ENCODE measurements at regions not wholly inside any gene's neighbourhood (a gene's known extent, or its start where the extent isn't known, plus 50 kb on each side); places are given as distances from the start of the nearest gene placed in this dataset.

DNA sequence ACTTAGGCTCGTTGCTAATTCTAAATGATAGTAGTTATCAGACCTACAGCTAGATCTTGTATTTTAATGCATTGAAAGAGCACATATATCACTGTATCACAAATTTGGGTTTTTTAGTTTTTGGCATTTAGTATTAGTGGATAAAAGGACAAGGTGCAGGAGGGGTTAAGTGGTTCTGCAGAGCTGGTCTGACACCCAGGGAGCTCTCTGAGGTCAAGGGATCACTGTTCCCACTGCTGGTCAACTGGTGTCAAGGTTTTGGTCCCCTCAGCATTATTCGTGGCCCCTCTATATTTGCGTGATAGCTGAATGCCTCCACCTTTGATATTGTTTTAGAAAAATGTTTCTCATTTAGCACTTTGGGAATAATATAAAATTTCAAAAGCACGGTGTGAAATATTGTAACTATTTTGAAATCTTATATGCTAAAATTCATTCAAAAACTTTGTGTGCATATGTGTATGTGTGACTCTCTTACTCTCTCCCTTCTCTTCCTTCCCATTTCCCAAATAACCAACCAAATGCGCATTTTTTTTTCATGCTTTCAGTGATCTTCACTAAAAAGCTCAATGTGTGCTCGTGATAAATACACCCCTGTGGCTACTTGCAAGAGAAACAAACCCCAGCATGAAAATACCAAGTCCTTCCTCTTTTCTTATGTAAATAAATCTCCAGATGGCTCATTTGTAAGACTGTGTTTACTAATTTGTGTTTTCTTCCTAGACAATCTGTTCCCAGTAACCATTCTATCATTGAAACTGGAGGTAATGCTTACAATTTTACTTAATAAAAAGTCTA, 309.2 kb downstream of the FGFR2 start:
- ChIA-PET POLR2A (no interaction called here), CTCF (no interaction called here)
- no peaks in the 10 kb centered on the region for H3K4me1 ChIP-seq (ENCODE audit: control insufficient read depth in 2 of 2, insufficient read depth in 2 of 2, low read length in 2 of 2)
- H3K9me3 ChIP-seq (ENCODE audit: control extremely low read depth in 1 of 3, control insufficient read depth in 2 of 3, insufficient read depth in 1 of 3, low read length in 2 of 3) = peaks cover 0 to 4% (median 0%) of the 10 kb centered on the region in 3 donors
- no peak for ATAC-seq (ENCODE audit: low read depth)
- no peak overlapping the region for H3K4me3 ChIP-seq (ENCODE audit: control extremely low read depth in 1 of 5, extremely low read depth in 1 of 5, insufficient read depth in 1 of 5, low read depth in 2 of 5, low read length in 4 of 5)
- no peak overlapping the region for H3K9ac ChIP-seq (ENCODE audit: low read length)
- no peaks in the 10 kb centered on the region for H3K79me2 ChIP-seq (ENCODE audit: control insufficient read depth, insufficient read depth, low read length)
- H3K4me2 ChIP-seq (replicated peaks; ENCODE audit: low read depth, low read length, poor library complexity, severe bottlenecking) = no peak overlapping the region
- no peaks in the 10 kb centered on the region for H3K9me3 Mint-ChIP-seq (ENCODE audit: insufficient read depth)
- no peaks in the 10 kb centered on the region for H3K36me3 ChIP-seq (replicated peaks in 1 of 2; ENCODE audit: control extremely low read depth in 1 of 2, control insufficient read depth in 1 of 2, extremely low read depth in 1 of 2, insufficient read depth in 2 of 2, low read length in 1 of 2)
- no peak for TF ChIP-seq EZH2 (IDR thresholded peaks at IDR 0.05; ENCODE audit: borderline replicate concordance, insufficient read depth, low read depth, low read length, poor library complexity, severe bottlenecking)
- TF ChIP-seq, protein P1, sequence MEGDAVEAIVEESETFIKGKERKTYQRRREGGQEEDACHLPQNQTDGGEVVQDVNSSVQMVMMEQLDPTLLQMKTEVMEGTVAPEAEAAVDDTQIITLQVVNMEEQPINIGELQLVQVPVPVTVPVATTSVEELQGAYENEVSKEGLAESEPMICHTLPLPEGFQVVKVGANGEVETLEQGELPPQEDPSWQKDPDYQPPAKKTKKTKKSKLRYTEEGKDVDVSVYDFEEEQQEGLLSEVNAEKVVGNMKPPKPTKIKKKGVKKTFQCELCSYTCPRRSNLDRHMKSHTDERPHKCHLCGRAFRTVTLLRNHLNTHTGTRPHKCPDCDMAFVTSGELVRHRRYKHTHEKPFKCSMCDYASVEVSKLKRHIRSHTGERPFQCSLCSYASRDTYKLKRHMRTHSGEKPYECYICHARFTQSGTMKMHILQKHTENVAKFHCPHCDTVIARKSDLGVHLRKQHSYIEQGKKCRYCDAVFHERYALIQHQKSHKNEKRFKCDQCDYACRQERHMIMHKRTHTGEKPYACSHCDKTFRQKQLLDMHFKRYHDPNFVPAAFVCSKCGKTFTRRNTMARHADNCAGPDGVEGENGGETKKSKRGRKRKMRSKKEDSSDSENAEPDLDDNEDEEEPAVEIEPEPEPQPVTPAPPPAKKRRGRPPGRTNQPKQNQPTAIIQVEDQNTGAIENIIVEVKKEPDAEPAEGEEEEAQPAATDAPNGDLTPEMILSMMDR (IDR thresholded peaks at IDR 0.05) = no peak
- intact Hi-C loops (cut with micrococcal nuclease) = no loop called here
- H2AFZ ChIP-seq (ENCODE audit: insufficient read depth, low read depth, low read length, poor library complexity, severe bottlenecking) = no peak overlapping the region
- no peaks in the 10 kb centered on the region for H4K20me1 ChIP-seq (ENCODE audit: control insufficient read depth, insufficient read depth, low read length, poor library complexity, severe bottlenecking)
- no peak for DNase-seq
- H3K4me1 Mint-ChIP-seq = no peaks in the 10 kb centered on the region
- WGBS (ENCODE audit: insufficient coverage) = 20% methylated on average over 1 of the region's 6 CpGs
- H3K27me3 ChIP-seq (replicated peaks in 1 of 4; ENCODE audit: control extremely low read depth in 1 of 4, control insufficient read depth in 3 of 4, insufficient read depth in 4 of 4, low read length in 3 of 4) = no peaks in the 10 kb centered on the region
- H3K27ac Mint-ChIP-seq = no peak overlapping the region
- H3K27me3 Mint-ChIP-seq = peaks cover 7% of the 10 kb centered on the region
- H3K4me3 Mint-ChIP-seq = no peak overlapping the region
- no peak overlapping the region for H3K27ac ChIP-seq (ENCODE audit: low read length in 2 of 2)

DNA sequence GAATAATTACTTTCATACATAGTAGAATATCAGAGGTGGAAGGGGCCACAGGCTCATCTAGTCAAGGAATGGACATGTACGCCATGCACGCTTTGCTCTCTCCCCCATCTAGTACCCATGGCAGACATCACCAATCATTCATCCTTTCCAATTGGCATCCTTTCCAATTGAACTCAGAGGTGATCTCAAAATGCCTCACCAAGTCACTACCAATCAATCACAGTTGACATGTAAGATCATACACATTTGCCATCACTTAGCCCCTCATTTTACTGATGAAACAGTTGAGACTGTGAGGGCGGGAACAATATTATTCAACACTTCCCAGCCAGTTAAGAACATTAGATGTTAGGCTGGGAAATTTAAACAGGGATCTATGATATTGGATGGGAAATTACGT, 308.4 kb downstream of the FGFR2 start:
- Histone ChIP-seq H3K79me2 (ENCODE audit: control insufficient read depth, insufficient read depth, low read length) (no peaks in the 10 kb centered on the region), H3K4me2 (replicated peaks; ENCODE audit: low read depth, low read length, poor library complexity, severe bottlenecking) (no peak overlapping the region), H3K4me1 (ENCODE audit: control insufficient read depth in 2 of 2, insufficient read depth in 2 of 2, low read length in 2 of 2) (no peaks in the 10 kb centered on the region), H3K4me3 (ENCODE audit: control extremely low read depth in 1 of 5, extremely low read depth in 1 of 5, insufficient read depth in 1 of 5, low read depth in 2 of 5, low read length in 4 of 5) (no peak overlapping the region), H3K27ac (ENCODE audit: low read length in 2 of 2) (no peak overlapping the region), H3K9ac (ENCODE audit: low read length) (no peak overlapping the region), H3K36me3 (replicated peaks in 1 of 2; ENCODE audit: control extremely low read depth in 1 of 2, control insufficient read depth in 1 of 2, extremely low read depth in 1 of 2, insufficient read depth in 2 of 2, low read length in 1 of 2) (no peaks in the 10 kb centered on the region), H3K27me3 (replicated peaks in 1 of 4; ENCODE audit: control extremely low read depth in 1 of 4, control insufficient read depth in 3 of 4, insufficient read depth in 4 of 4, low read length in 3 of 4) (no peaks in the 10 kb centered on the region), H3K9me3 (ENCODE audit: control extremely low read depth in 1 of 3, control insufficient read depth in 2 of 3, insufficient read depth in 1 of 3, low read length in 2 of 3) (peaks cover 0 to 4% (median 0%) of the 10 kb centered on the region in 3 donors), H2AFZ (ENCODE audit: insufficient read depth, low read depth, low read length, poor library complexity, severe bottlenecking) (no peak overlapping the region), H4K20me1 (ENCODE audit: control insufficient read depth, insufficient read depth, low read length, poor library complexity, severe bottlenecking) (no peaks in the 10 kb centered on the region)
- DNase-seq (no peak), ATAC-seq (ENCODE audit: low read depth) (no peak)
- H3K9me3 Mint-ChIP-seq (ENCODE audit: insufficient read depth) = no peaks in the 10 kb centered on the region
- no peaks in the 10 kb centered on the region for H3K4me1 Mint-ChIP-seq
- no peak overlapping the region for H3K27ac Mint-ChIP-seq
- 88% methylated on average over 2 of the region's 4 CpGs for WGBS (ENCODE audit: insufficient coverage)
- H3K27me3 Mint-ChIP-seq = peaks cover 7% of the 10 kb centered on the region
- intact Hi-C loops (cut with micrococcal nuclease) = no loop called here
- ChIA-PET POLR2A (no interaction called here), CTCF (no interaction called here)
- H3K4me3 Mint-ChIP-seq = no peak overlapping the region
- TF ChIP-seq EZH2 (IDR thresholded peaks at IDR 0.05; ENCODE audit: borderline replicate concordance, insufficient read depth, low read depth, low read length, poor library complexity, severe bottlenecking) = no peak
- TF ChIP-seq, protein P1 (IDR thresholded peaks at IDR 0.05) = no peak

Data from B cell (primary cell).